ENCODE measurements at regions not wholly inside any gene's neighbourhood (a gene's known extent, or its start where the extent isn't known, plus 50 kb on each side); places are given as distances from the start of the nearest gene placed in this dataset.

DNA sequence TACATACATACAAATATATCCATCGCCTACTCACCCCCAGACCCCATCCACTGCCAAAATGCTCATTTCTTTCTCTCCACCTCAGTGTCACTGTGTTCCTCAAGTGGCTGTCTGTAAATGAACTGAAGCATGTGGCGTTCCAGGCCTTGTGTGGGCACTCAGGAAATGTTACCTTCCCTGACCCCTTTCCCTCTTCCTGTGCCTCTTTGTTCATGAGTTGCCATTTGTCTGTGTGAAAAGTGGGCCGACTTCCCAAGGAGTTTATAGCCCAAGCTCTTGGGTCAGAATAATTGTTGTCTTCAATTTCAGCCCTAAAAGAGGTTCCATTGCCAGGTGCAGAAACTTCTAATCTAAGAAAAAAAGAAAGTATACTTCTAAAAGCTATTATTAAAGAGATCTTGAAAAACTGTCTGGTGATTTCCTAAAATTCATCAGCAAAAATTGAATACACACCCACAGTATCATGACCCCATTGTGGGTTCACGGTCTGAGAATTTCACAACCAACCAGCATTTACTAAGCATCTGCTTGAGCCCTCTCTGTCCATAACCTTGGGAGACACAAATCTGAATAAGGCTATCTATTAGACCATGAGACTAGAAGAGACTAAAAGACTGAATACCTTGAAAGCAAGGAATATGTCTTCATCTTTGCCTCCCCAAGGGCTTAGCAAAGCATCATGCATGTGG is 201.4 kb upstream of the EEA1 start:
- WGBS (ENCODE audit: low lambda C conversion rate, missing lambda C conversion rate): 84% methylated on average over 4 of the region's 4 CpGs
- Histone ChIP-seq H4K20me1 (ENCODE audit: insufficient read depth, poor library complexity, severe bottlenecking) (no peaks in the 10 kb centered on the region), H3K36me3 (replicated peaks; ENCODE audit: insufficient read depth, low read depth) (no peaks in the 10 kb centered on the region), H3K9me2 (replicated peaks; ENCODE audit: insufficient read depth) (no peaks in the 10 kb centered on the region), H3K9me3 (ENCODE audit: low read depth) (no peaks in the 10 kb centered on the region), H3K4me1 (ENCODE audit: insufficient read depth) (peaks cover 28% of the 10 kb centered on the region), H3K79me2 (no peaks in the 10 kb centered on the region), H2AFZ (no peak overlapping the region), H3K4me2 (no peak overlapping the region), H3K27me3 (no peaks in the 10 kb centered on the region), H3K27ac (no peak overlapping the region), H3K4me3 (no peak overlapping the region)
- DNase-seq (ENCODE audit: low spot score): no peak
- TF ChIP-seq, protein P1, sequence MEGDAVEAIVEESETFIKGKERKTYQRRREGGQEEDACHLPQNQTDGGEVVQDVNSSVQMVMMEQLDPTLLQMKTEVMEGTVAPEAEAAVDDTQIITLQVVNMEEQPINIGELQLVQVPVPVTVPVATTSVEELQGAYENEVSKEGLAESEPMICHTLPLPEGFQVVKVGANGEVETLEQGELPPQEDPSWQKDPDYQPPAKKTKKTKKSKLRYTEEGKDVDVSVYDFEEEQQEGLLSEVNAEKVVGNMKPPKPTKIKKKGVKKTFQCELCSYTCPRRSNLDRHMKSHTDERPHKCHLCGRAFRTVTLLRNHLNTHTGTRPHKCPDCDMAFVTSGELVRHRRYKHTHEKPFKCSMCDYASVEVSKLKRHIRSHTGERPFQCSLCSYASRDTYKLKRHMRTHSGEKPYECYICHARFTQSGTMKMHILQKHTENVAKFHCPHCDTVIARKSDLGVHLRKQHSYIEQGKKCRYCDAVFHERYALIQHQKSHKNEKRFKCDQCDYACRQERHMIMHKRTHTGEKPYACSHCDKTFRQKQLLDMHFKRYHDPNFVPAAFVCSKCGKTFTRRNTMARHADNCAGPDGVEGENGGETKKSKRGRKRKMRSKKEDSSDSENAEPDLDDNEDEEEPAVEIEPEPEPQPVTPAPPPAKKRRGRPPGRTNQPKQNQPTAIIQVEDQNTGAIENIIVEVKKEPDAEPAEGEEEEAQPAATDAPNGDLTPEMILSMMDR (IDR thresholded peaks at IDR 0.05; ENCODE audit: poor library complexity): no peak
- TF ChIP-seq EZH2 (IDR thresholded peaks at IDR 0.05; ENCODE audit: borderline replicate concordance) (no peak), EZH2phosphoT487 (IDR thresholded peaks at IDR 0.05; ENCODE audit: low read depth, severe bottlenecking, unreplicated experiment) (no peak)

DNA sequence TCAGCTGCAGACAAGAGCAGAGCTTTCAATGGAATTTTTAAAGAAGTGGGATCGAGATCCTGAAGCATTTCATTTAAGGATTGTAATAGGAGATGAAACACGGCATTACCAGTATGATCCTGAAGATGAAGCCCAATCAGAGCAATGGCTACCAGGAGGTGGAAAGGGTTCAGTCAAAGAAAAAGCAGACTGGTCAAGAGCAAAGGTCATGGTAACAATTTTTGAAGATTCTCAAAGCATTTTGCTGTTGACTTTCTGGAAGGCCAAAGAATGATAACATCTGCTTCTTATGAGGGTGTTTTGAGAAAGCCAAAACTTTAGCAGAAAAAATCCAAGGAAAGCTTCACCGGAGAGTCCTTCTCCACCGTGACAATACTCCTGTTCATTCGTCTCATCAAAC is 204.3 kb upstream of the EEA1 start:
- no peak for TF ChIP-seq EZH2phosphoT487 (IDR thresholded peaks at IDR 0.05; ENCODE audit: low read depth, severe bottlenecking, unreplicated experiment)
- no peaks in the 10 kb centered on the region for H3K36me3 ChIP-seq (replicated peaks; ENCODE audit: insufficient read depth, low read depth)
- H4K20me1 ChIP-seq (ENCODE audit: insufficient read depth, poor library complexity, severe bottlenecking): no peaks in the 10 kb centered on the region
- H3K79me2 ChIP-seq: no peaks in the 10 kb centered on the region
- no peaks in the 10 kb centered on the region for H3K9me2 ChIP-seq (replicated peaks; ENCODE audit: insufficient read depth)
- WGBS (ENCODE audit: low lambda C conversion rate, missing lambda C conversion rate): 92% methylated on average over 5 of the region's 5 CpGs
- H3K9me3 ChIP-seq (ENCODE audit: low read depth): no peaks in the 10 kb centered on the region
- no peak overlapping the region for H3K27ac ChIP-seq
- no peaks in the 10 kb centered on the region for H3K27me3 ChIP-seq
- H3K4me1 ChIP-seq (ENCODE audit: insufficient read depth): peaks cover 21% of the 10 kb centered on the region
- no peak overlapping the region for H2AFZ ChIP-seq
- H3K4me2 ChIP-seq: no peak overlapping the region
- DNase-seq (ENCODE audit: low spot score): no peak
- H3K4me3 ChIP-seq: no peak overlapping the region

DNA sequence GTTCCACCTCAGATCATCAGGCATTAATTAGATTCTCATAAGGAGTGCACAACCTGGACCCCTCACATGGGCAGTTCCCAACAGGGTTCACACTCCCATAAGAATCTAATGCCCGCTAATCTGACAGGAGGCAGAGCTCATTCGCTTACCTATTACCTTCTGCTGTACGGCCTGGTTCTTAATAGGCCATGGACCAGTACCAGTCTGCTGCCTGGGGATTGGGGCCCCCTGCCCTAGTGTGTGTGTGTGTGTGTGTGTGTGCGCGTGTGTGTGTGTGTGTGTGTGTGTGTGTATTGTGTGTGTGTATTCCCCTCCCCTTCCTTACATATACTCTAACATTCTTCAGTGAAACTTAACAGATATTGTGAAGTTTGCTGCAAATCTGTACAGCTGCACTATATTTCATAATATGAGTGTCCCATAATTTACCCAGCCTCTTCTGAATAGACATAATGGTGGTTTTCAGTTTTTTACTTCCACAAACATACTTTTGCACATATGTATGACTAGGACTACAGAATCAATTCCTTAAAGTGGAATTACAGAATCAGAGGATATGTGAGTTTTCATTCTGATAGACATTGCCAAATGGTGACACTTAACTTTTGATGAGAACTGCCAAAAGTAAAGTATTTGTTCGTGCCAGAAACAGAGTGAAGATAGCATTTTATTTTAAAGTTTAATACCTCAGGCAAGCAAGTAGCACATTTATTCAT is 205.2 kb upstream of the EEA1 start:
- Histone ChIP-seq H2AFZ (no peak overlapping the region), H3K36me3 (replicated peaks; ENCODE audit: insufficient read depth, low read depth) (no peaks in the 10 kb centered on the region), H3K4me2 (peak overlapping the region; percentile 58), H4K20me1 (ENCODE audit: insufficient read depth, poor library complexity, severe bottlenecking) (no peaks in the 10 kb centered on the region), H3K4me3 (no peak overlapping the region), H3K4me1 (ENCODE audit: insufficient read depth) (peaks cover 21% of the 10 kb centered on the region), H3K27me3 (no peaks in the 10 kb centered on the region), H3K9me3 (ENCODE audit: low read depth) (no peaks in the 10 kb centered on the region), H3K79me2 (no peaks in the 10 kb centered on the region), H3K27ac (peak overlapping the region; percentile 81), H3K9me2 (replicated peaks; ENCODE audit: insufficient read depth) (no peaks in the 10 kb centered on the region)
- 90% methylated on average over 6 of the region's 6 CpGs for WGBS (ENCODE audit: low lambda C conversion rate, missing lambda C conversion rate)
- TF ChIP-seq EZH2phosphoT487 (IDR thresholded peaks at IDR 0.05; ENCODE audit: low read depth, severe bottlenecking, unreplicated experiment) (no peak), EZH2 (IDR thresholded peaks at IDR 0.05; ENCODE audit: borderline replicate concordance) (no peak)
- TF ChIP-seq, protein P1 (IDR thresholded peaks at IDR 0.05; ENCODE audit: poor library complexity): no peak
- DNase-seq (ENCODE audit: low spot score): no peak

DNA sequence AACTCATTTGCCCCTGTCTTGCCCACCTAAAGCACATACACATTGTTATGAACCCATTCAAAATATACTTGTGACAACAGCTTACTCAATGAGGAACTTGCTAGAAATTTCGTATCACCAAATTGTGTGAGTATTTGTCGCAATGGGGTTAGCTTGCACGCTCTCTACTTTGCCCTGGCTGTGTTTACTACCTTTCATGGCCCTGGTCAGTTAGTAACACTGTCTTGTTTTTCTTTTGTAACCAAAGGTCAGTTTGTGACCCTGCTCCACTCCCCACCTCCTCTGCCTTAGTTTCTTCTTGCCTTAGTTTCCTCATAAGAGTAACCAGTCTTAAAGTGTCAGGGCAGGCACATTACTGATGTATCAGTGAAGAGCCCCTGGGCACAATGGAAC is 205.8 kb upstream of the EEA1 start:
- peaks cover 21% of the 10 kb centered on the region for H3K4me1 ChIP-seq (ENCODE audit: insufficient read depth)
- H3K9me3 ChIP-seq (ENCODE audit: low read depth): no peaks in the 10 kb centered on the region
- H3K27me3 ChIP-seq: no peaks in the 10 kb centered on the region
- no peak for TF ChIP-seq EZH2phosphoT487 (IDR thresholded peaks at IDR 0.05; ENCODE audit: low read depth, severe bottlenecking, unreplicated experiment)
- TF ChIP-seq, protein P1 (IDR thresholded peaks at IDR 0.05; ENCODE audit: poor library complexity): no peak
- no peak for TF ChIP-seq EZH2 (IDR thresholded peaks at IDR 0.05; ENCODE audit: borderline replicate concordance)
- H4K20me1 ChIP-seq (ENCODE audit: insufficient read depth, poor library complexity, severe bottlenecking): no peaks in the 10 kb centered on the region
- H2AFZ ChIP-seq: no peak overlapping the region
- H3K4me3 ChIP-seq: no peak overlapping the region
- peak overlapping the region; percentile 58 for H3K4me2 ChIP-seq
- H3K27ac ChIP-seq: peak overlapping the region; percentile 81
- H3K9me2 ChIP-seq (replicated peaks; ENCODE audit: insufficient read depth): no peaks in the 10 kb centered on the region
- WGBS (ENCODE audit: low lambda C conversion rate, missing lambda C conversion rate): 81% methylated on average over 3 of the region's 3 CpGs
- no peaks in the 10 kb centered on the region for H3K79me2 ChIP-seq
- DNase-seq (ENCODE audit: low spot score): peak; percentile 20
- H3K36me3 ChIP-seq (replicated peaks; ENCODE audit: insufficient read depth, low read depth): no peaks in the 10 kb centered on the region
